Activated naive CD4-positive, alpha-beta T cell treated with anti-CD3 and anti-CD28 coated beads, Interleukin-2, amount 10 ng/mL, durations not matched to agents 7 days and 5 days (primary cell): ENCODE measurements at regions not wholly inside any gene's neighbourhood (a gene's known extent, or its start where the extent isn't known, plus 50 kb on each side); places are given as distances from the start of the nearest gene placed in this dataset.

Experiments
- CTCF ChIA-PET: fragments of 350-600 bp; sonication (Branson Sonifier 250); formaldehyde crosslinking; loops from one replicate; lab custom pipeline; 2021; ENCODE audit warnings: antibody characterized with exemption; lab: Charles Lee
- DNase-seq: peaks from one replicate; pipeline ENCODE4 v3.0.0-alpha.2; 2020
- H3K27ac Mint-ChIP-seq: one replicate; pipeline ENCODE4 v1.8.0; 2021; ENCODE audit warnings: mild to moderate bottlenecking, moderate library complexity, mixed read lengths
- H3K27me3 Mint-ChIP-seq: one replicate; pipeline ENCODE4 v1.8.0; 2021; ENCODE audit warnings: mild to moderate bottlenecking, mixed read lengths
- H3K36me3 Mint-ChIP-seq: one replicate; pipeline ENCODE4 v1.8.0; 2021; ENCODE audit warnings: mixed read lengths
- H3K4me1 Mint-ChIP-seq: one replicate; pipeline ENCODE4 v1.8.0; 2021; ENCODE audit warnings: mixed read lengths
- H3K4me3 Mint-ChIP-seq: one replicate; pipeline ENCODE4 v1.8.0; 2021; ENCODE audit warnings: mild to moderate bottlenecking, moderate library complexity, mixed read lengths
- H3K9me3 Mint-ChIP-seq: one replicate; pipeline ENCODE4 v1.8.0; 2021; ENCODE audit warnings: mixed read lengths

DNA sequence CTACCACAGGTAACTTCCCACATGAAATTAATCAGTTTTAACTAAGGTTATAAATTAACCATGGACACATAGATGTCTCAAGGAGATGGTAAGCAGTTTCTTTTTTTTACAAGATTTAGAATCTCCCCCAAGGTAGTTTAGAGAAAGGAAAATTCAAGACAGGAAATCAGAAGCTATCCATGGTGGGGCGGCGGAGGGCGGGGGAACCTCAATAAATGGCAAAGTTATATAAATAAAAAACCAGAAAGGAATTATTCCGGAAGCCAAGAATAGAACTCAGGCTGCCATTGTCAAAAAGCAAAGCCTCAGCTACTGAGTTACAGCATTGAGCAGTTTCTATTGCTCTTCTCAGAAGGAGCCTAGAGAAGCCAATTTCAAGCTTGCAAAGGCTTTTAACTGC lies 172.1 kb upstream of the SMAD3 start:
- no peak overlapping the region for H3K4me3 Mint-ChIP-seq
- H3K27ac Mint-ChIP-seq: no peak overlapping the region
- no peak for DNase-seq
- CTCF ChIA-PET: no interaction called here
- H3K27me3 Mint-ChIP-seq: peaks cover 43% of the 10 kb centered on the region
- peaks cover 6% of the 10 kb centered on the region for H3K9me3 Mint-ChIP-seq
- H3K4me1 Mint-ChIP-seq: peaks cover 26% of the 10 kb centered on the region
- H3K36me3 Mint-ChIP-seq: no peaks in the 10 kb centered on the region

DNA sequence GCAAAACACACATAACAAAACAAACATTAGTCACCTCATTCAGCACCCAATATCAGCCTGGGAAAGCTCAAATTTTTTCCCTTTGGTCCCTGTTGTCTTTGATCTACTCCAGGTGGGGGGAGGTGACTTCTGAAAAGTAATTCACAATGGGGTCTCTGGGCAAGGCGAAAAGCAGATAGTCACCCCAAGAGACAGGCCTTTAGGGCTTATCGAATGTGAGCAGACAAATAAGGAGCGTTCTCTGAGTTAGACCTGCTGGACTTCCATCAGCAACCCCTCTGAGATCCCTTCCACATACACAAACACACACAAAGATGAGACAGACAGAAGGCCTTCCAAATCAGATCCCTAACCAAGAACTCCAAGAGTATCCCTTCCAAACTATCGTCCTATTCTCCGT lies 171.0 kb upstream of the SMAD3 start:
- peaks cover 48% of the 10 kb centered on the region for H3K27me3 Mint-ChIP-seq
- H3K36me3 Mint-ChIP-seq: no peaks in the 10 kb centered on the region
- no peak for DNase-seq
- peaks cover 26% of the 10 kb centered on the region for H3K4me1 Mint-ChIP-seq
- H3K27ac Mint-ChIP-seq: no peak overlapping the region
- H3K4me3 Mint-ChIP-seq: no peak overlapping the region
- CTCF ChIA-PET: no interaction called here
- peaks cover 4% of the 10 kb centered on the region for H3K9me3 Mint-ChIP-seq

DNA sequence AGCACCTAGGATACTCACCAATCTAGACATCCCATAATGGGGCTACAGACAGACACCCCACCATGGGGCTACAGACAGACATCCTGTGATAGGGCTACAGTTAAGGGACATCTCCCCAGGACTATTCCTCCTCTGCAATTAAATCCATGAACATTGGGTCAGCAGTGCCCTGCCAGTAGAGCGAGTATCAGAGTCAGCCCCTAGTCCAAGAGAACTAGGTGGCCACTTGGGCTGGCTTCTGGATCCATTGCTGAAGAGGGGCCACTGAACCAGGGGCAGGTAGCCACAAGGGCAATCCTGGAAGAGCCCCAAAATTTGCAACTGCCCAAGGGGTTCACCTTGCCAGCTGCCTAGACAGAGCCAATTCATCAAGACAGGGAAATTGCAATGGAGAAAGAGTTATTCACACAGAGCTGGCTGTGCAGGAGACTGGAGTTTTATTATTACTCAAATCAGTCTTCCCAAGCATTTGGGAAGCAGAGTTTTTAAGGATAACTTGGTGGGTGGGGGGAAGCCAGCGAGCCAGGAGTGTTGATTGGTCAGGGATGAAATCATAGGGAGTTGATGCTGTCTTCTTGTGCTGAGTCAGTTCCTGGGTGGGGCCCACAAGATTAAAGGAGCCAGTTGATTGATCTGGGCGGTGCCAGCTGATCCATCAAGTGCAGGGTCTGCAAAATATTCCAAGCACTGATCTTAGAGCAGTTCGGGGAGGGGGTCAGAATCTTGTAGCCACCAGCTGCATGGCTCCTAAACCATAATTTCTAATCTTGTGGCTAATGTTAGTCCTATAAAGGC lies 170.2 kb upstream of the SMAD3 start:
- Mint-ChIP-seq H3K27me3 (peaks cover 49% of the 10 kb centered on the region), H3K36me3 (no peaks in the 10 kb centered on the region), H3K27ac (no peak overlapping the region), H3K9me3 (peaks cover 2% of the 10 kb centered on the region), H3K4me3 (no peak overlapping the region), H3K4me1 (peaks cover 26% of the 10 kb centered on the region)
- CTCF ChIA-PET: no interaction called here
- no peak for DNase-seq

DNA sequence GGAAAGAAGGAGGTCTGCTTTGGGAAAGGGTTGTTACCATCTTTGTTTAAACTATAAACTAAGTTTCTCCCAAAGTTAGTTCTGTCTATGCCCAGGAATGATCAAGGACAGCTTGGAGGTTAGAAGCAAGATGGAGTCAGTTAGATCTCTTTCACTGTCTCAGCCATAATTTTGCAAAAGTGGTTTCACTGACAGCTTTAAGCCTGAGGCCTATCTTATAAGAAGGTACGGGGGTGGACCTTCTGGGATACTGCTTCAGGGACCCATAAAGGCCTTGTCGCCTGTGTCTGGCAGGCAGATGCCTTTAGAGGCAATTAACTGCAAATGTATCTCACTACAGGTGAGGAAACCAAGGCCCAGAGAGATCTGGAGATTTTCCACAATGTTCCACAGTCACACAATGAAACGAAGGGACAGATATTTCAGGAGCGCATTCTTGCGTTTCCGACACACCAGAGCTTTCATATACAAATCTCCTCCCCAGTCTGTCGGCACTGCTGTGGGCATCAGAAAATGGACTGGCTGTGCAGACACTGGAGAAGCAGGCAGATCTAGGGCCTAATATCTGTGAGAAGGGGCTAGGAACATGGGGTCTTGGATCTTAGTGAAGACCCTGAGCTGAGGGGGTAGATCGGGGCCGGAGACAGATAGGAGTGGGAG lies 169.5 kb upstream of the SMAD3 start:
- Mint-ChIP-seq H3K27ac (no peak overlapping the region), H3K4me3 (no peak overlapping the region), H3K9me3 (peaks cover 2% of the 10 kb centered on the region), H3K27me3 (peaks cover 46% of the 10 kb centered on the region), H3K4me1 (peaks cover 28% of the 10 kb centered on the region), H3K36me3 (no peaks in the 10 kb centered on the region)
- CTCF ChIA-PET: interaction anchor here (1.6 kb wide), 1 partner anchor 34 kb away, joined by 4 read pairs; no protein-coding TSS in a partner anchor
- DNase-seq: no peak

DNA sequence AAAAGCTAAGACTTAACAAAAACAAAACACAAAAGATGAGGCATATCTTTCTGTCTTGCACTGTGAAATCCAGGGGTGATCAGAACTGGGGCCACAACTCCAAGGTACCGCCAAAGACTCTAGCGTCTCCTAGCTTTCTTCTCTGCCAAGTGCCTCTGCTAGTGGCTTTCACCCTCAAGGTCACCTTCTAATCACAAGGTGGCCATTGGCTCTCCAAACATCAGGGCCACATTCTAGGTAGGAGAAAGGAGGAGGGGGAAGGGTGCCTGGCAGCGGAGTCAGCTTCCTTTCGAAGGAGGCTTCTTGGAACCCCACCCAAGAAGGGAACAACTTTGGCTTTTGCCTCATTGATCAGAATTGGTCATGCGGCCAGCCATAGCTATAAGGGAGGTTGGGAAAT lies 168.8 kb upstream of the SMAD3 start:
- H3K4me3 Mint-ChIP-seq: no peak overlapping the region
- H3K27ac Mint-ChIP-seq: no peak overlapping the region
- H3K36me3 Mint-ChIP-seq: no peaks in the 10 kb centered on the region
- no peak for DNase-seq
- H3K4me1 Mint-ChIP-seq: peaks cover 35% of the 10 kb centered on the region
- CTCF ChIA-PET: interaction anchor here (0.7 to 1.6 kb wide), 3 partner anchors 9 to 35 kb away, joined by 3 to 4 read pairs (median 4); no protein-coding TSS in a partner anchor
- peaks cover 2% of the 10 kb centered on the region for H3K9me3 Mint-ChIP-seq
- H3K27me3 Mint-ChIP-seq: peaks cover 39% of the 10 kb centered on the region

DNA sequence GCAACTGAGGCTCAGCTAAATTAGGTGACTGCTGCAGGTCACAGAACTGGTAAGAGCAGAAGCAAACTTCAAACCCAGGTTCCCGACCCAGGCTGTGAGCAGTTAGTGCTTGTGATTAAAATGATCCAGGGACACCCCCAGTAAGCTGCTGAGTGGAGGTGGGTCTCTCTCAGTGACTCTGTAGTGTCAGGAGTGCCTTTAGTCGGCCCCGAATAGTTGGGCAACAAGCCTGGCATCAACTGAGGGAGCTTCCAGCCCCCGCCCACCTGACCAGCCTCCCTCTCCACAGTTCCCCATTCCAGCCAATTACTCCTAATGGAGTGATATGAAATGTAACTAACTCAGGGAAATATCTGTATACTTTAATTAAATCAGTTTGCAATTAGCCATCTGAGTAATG lies 168.0 kb upstream of the SMAD3 start:
- H3K4me3 Mint-ChIP-seq: no peak overlapping the region
- CTCF ChIA-PET: interaction anchor here (0.7 to 1.6 kb wide), 3 partner anchors 9 to 36 kb away, joined by 3 to 4 read pairs (median 4); no protein-coding TSS in a partner anchor
- H3K36me3 Mint-ChIP-seq: no peaks in the 10 kb centered on the region
- no peak overlapping the region for H3K27ac Mint-ChIP-seq
- DNase-seq: no peak
- H3K4me1 Mint-ChIP-seq: peaks cover 36% of the 10 kb centered on the region
- H3K27me3 Mint-ChIP-seq: peaks cover 34% of the 10 kb centered on the region
- no peaks in the 10 kb centered on the region for H3K9me3 Mint-ChIP-seq

DNA sequence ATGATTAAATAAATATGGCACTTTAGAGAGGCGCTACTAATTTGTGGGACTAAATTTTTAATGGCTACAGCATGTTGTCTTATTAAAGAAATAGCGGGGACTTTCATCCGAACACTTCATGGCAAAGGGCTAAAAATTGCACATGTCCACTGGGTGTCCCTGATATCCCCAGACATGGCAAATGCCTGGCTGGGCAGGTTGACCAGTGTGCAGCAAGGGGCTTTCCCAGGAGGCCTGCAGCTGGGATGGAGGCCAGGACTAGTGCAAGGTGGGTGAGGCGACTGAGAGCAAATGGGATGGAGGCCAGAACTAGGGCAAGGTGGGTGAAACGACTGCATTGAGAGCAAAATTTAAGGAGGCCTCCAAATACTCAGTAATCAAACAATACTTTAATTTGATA lies 167.4 kb upstream of the SMAD3 start:
- no peaks in the 10 kb centered on the region for H3K36me3 Mint-ChIP-seq

DNA sequence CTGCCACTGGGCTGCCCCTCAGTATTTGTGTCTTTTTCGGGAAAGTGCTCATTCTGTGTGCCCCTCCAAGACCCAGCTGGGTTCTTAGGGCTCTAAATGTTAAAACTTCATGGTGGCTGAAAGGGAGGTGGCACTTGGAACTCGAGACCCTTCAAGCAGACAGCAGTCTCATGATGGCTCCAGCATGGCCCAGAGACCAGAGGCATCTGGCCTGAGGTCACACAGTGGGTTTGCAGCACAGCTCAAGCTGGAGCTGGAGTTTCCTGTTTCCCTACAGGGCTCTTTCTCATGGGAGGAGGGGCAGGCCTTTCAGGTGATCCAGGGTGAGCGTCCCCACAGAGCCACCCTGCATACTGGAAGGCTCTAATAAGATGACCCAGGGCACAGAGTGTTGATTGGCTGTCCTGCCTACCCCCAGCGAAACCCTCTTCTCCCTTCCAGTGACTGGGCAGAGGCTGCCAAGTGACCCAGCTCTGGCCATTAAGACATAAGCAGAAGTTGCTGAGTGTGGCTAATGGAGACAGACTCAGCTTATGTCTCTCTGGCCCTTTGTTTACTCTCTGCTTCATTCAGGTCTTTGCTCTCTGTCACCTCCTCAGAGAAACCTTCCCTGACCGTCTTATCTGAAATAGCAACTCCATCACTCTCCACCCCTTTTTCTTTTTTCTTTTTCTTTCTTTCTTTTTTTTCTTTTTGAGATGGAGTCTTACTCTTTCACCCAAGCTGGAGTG lies 166.6 kb upstream of the SMAD3 start:
- Mint-ChIP-seq H3K4me3 (no peak overlapping the region), H3K27me3 (peaks cover 35% of the 10 kb centered on the region), H3K27ac (no peak overlapping the region), H3K36me3 (no peaks in the 10 kb centered on the region), H3K4me1 (peaks cover 38% of the 10 kb centered on the region), H3K9me3 (no peaks in the 10 kb centered on the region)
- no peak for DNase-seq
- CTCF ChIA-PET: interaction anchor here (1.0 kb wide), 1 partner anchor 24 kb away, joined by 3 read pairs; no protein-coding TSS in a partner anchor

More for the DNA sequence above, 167.4 kb upstream of the SMAD3 start:
- CTCF ChIA-PET: no interaction called here
- H3K9me3 Mint-ChIP-seq: no peaks in the 10 kb centered on the region
- no peak overlapping the region for H3K27ac Mint-ChIP-seq
- no peak for DNase-seq
- peaks cover 36% of the 10 kb centered on the region for H3K4me1 Mint-ChIP-seq
- H3K27me3 Mint-ChIP-seq: peaks cover 32% of the 10 kb centered on the region
- no peak overlapping the region for H3K4me3 Mint-ChIP-seq

DNA sequence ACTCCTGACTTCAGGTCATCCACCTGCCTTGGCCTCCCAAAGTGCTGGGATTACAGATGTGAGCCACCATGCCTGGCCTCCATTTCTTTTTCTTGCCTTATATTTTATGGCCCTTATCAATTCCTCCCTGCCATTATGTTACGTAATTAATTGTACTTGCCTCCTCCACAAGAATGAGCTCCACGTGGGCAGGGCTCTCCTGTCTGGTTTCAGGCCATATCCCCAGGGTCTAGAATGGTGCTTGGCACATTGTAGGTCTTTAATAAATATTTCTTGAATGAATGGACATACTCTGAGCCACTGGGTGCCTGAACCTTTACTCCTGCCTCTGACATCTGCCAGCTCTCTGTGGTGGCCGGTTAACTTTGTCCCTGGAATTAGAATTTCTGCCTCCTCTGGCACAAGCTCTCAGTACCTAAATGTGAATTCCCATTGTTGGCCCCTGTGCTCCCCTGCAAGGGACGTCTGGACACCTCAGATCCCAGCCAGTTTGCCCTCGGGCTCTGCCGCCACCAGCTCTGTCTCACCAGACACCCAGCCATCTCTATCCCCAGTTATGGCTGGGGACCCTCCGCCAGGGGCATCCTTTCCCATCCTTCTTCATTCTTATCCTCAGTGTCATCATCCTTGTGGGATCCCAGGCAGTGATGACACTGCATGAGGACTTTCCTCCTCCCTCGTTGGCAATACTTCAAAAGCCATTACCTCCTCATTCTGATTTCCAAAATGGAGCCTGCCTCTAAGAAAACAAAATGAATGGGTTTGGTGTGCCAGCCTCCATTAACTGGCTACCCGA lies 165.6 kb upstream of the SMAD3 start:
- Mint-ChIP-seq H3K9me3 (no peaks in the 10 kb centered on the region), H3K4me1 (peaks cover 36% of the 10 kb centered on the region), H3K4me3 (no peak overlapping the region), H3K36me3 (no peaks in the 10 kb centered on the region), H3K27me3 (peaks cover 25% of the 10 kb centered on the region), H3K27ac (no peak overlapping the region)
- CTCF ChIA-PET: interaction anchor here (0.6 to 5.1 kb wide), 4 partner anchors 9 to 48 kb away, joined by 3 to 31 read pairs (median 4); no protein-coding TSS in a partner anchor
- no peak for DNase-seq

DNA sequence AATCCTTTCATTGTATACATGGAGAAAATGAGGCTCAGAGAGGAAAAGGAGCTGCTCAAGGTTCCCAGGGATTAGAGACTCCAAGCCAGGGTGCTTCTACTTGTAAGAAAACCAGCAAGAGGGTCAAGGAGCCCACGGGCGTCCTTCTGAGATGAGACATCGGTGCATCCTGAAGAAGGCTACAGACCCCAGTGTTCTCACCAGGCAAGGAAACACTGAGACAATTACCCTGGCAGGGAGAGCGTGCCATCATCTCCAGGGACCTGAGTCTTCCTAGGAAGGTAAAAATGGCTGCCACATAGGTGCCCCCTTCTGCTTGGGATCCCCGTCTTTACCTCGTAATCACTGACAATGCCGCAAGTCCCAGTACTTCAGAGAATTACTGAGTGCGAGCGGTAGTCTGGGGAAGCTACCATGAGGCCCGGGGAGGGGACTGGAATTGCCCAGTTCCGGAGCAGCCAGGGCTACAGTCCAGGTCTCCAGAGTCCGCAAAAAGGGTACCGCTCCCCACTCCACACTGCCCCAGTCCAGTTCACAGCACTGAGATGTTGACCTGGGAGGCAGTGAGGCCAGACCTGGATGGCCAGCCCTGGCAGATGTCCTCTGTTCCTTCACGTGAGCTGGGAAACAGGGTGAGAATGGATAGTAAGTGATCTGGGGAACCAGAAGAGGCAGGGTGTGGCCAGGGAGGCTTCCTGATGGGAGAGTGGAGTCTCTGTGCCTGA lies 164.7 kb upstream of the SMAD3 start:
- Mint-ChIP-seq H3K4me1 (peaks cover 27% of the 10 kb centered on the region), H3K36me3 (no peaks in the 10 kb centered on the region), H3K27me3 (peaks cover 21% of the 10 kb centered on the region), H3K9me3 (peaks cover 3% of the 10 kb centered on the region), H3K27ac (no peak overlapping the region), H3K4me3 (no peak overlapping the region)
- CTCF ChIA-PET: interaction anchor here (0.6 to 5.1 kb wide), 3 partner anchors 8 to 49 kb away, joined by 3 to 31 read pairs (median 5); no protein-coding TSS in a partner anchor
- DNase-seq: no peak

DNA sequence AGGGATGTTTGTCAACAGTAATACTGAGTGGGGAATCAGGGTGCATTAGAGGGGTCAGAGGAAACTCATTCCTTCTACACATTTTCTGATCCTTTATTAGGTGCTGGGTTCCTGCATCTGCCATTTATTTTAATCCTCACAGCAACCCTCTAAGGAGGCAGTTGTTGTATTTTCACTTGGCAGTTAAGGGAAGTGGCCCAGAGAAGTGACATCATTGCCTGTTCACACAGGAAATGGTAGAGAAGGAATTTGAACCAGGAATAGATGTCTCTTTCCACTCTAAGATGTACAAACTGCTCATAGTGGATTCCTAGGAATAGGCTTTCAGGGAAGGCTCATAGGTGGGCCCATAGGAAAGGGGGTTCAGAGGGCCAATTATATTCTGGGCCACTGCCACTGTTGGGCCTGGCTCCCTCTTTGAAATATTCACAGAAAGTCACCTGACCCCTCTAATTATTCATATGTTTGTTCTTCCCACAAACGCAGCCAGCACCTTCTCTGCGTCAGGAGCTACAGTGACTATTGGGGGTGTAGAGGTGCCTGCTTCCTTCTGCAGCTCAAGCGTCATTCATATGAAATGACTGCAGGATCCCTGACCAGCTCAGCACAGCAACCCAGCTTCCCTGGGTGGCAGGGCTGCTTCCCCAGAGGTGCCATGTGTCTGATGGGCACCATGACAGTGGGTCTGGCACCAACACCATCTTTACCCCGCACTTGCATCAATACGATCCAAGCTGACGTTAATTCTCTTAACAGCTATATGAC lies 163.9 kb upstream of the SMAD3 start:
- H3K27ac Mint-ChIP-seq: no peak overlapping the region
- H3K4me1 Mint-ChIP-seq: peaks cover 20% of the 10 kb centered on the region
- no peak overlapping the region for H3K4me3 Mint-ChIP-seq
- peaks cover 3% of the 10 kb centered on the region for H3K36me3 Mint-ChIP-seq
- peaks cover 28% of the 10 kb centered on the region for H3K27me3 Mint-ChIP-seq
- H3K9me3 Mint-ChIP-seq: peaks cover 7% of the 10 kb centered on the region
- CTCF ChIA-PET: interaction anchor here (0.7 to 5.1 kb wide), 4 partner anchors 11 to 40 kb away, joined by 3 to 31 read pairs (median 3); no protein-coding TSS in a partner anchor
- DNase-seq: no peak

DNA sequence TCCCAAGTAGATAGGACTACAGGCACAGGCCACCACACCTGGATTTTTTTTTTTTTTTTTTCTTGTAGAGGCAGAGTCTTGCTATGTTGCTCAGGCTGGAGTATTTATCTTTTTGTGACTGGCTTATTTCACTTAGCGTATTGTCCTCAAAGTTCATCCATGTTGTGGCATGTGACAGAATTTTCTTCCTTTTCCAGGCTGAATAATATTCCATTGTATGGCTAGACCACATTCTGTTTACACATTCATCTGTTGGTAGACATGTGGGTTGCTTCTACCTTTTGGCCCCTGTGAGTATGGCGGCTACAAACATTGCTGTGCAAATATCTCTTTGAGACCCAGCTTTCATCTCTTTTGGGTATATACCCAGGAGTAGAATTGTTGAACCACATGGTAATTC lies 160.2 kb upstream of the SMAD3 start:
- CTCF ChIA-PET: interaction anchor here (0.9 to 1.4 kb wide), 2 partner anchors 36 to 399 kb away, joined by 3 to 5 read pairs; no protein-coding TSS in a partner anchor
- Mint-ChIP-seq H3K9me3 (peaks cover 10% of the 10 kb centered on the region), H3K4me1 (peaks cover 27% of the 10 kb centered on the region), H3K27me3 (peaks cover 28% of the 10 kb centered on the region), H3K4me3 (no peak overlapping the region), H3K36me3 (peaks cover 8% of the 10 kb centered on the region), H3K27ac (no peak overlapping the region)
- DNase-seq: no peak
